IPS-15b (cell line): ENCODE measurements at regions not wholly inside any gene's neighbourhood (a gene's known extent, or its start where the extent isn't known, plus 50 kb on each side); places are given as distances from the start of the nearest gene placed in this dataset.

Source experiments
- H3K27me3 ChIP-seq: one replicate; pipeline ENCODE4 v1.6.1; 2013; ENCODE audit warnings: low read length; ENCODE audit not compliant: control insufficient read depth, insufficient read depth
- H3K36me3 ChIP-seq: one replicate; pipeline ENCODE4 v1.6.1; 2013; ENCODE audit warnings: low read length; ENCODE audit not compliant: control insufficient read depth, insufficient read depth
- H3K4me1 ChIP-seq: one replicate; pipeline ENCODE4 v1.6.1; 2013; ENCODE audit warnings: mild to moderate bottlenecking, low read length; ENCODE audit not compliant: control insufficient read depth, insufficient read depth
- H3K4me3 ChIP-seq: one replicate; pipeline ENCODE4 v1.5.1; 2013; ENCODE audit warnings: low read depth, low read length
- H3K9ac ChIP-seq: one replicate; pipeline ENCODE4 v1.6.1; 2013; ENCODE audit warnings: low read depth, mild to moderate bottlenecking, low read length
- H3K9me3 ChIP-seq: one replicate; pipeline ENCODE4 v1.6.1; 2013; ENCODE audit warnings: mild to moderate bottlenecking, low read length; ENCODE audit not compliant: control insufficient read depth, insufficient read depth

GRCh38 chr3:163601426-163601825, 1476.9 kb downstream of the SI start:
- Histone ChIP-seq H3K36me3 (no peaks in the 10 kb centered on the region), H3K27me3 (no peaks in the 10 kb centered on the region), H3K4me1 (no peaks in the 10 kb centered on the region), H3K9ac (no peak overlapping the region), H3K4me3 (no peak overlapping the region), H3K9me3 (no peaks in the 10 kb centered on the region)

- no peak overlapping the region for H3K9ac ChIP-seq
- no peaks in the 10 kb centered on the region for H3K4me1 ChIP-seq
- H3K36me3 ChIP-seq, result no peaks in the 10 kb centered on the region
- no peak overlapping the region for H3K4me3 ChIP-seq
- H3K27me3 ChIP-seq, result no peaks in the 10 kb centered on the region
- H3K9me3 ChIP-seq, result peaks cover 3% of the 10 kb centered on the region
These were observed 1491.0 kb downstream of the SI start for GRCh38 chr3:163587342-163587741.

GRCh38 chr3:163582967-163583366, 1495.3 kb downstream of the SI start:
- no peaks in the 10 kb centered on the region for H3K36me3 ChIP-seq
- H3K27me3 ChIP-seq, result no peaks in the 10 kb centered on the region
- no peak overlapping the region for H3K9ac ChIP-seq
- no peak overlapping the region for H3K4me3 ChIP-seq
- peaks cover 3% of the 10 kb centered on the region for H3K9me3 ChIP-seq
- H3K4me1 ChIP-seq, result no peaks in the 10 kb centered on the region

- no peaks in the 10 kb centered on the region for H3K4me1 ChIP-seq
- H3K9me3 ChIP-seq, result no peaks in the 10 kb centered on the region
- H3K36me3 ChIP-seq, result no peaks in the 10 kb centered on the region
- H3K27me3 ChIP-seq, result no peaks in the 10 kb centered on the region
- no peak overlapping the region for H3K4me3 ChIP-seq
- no peak overlapping the region for H3K9ac ChIP-seq
These were observed 1501.0 kb downstream of the SI start for GRCh38 chr3:163577271-163577670.

GRCh38 chr3:163576314-163576713, 1502.0 kb downstream of the SI start:
- Histone ChIP-seq H3K4me3 (no peak overlapping the region), H3K36me3 (no peaks in the 10 kb centered on the region), H3K4me1 (no peaks in the 10 kb centered on the region), H3K9ac (no peak overlapping the region), H3K9me3 (no peaks in the 10 kb centered on the region), H3K27me3 (no peaks in the 10 kb centered on the region)

- H3K27me3 ChIP-seq, result no peaks in the 10 kb centered on the region
- H3K9ac ChIP-seq, result no peak overlapping the region
- H3K36me3 ChIP-seq, result no peaks in the 10 kb centered on the region
- H3K4me3 ChIP-seq, result no peak overlapping the region
- H3K9me3 ChIP-seq, result no peaks in the 10 kb centered on the region
- no peaks in the 10 kb centered on the region for H3K4me1 ChIP-seq
These were observed 1505.0 kb downstream of the SI start for GRCh38 chr3:163573324-163573723.

- H3K27me3 ChIP-seq, result no peaks in the 10 kb centered on the region
These were observed 1505.4 kb downstream of the SI start for GRCh38 chr3:163572856-163573255.

GRCh38 chr3:163563485-163563884, 1514.8 kb downstream of the SI start:
- H3K9me3 ChIP-seq, result no peaks in the 10 kb centered on the region
- no peak overlapping the region for H3K4me3 ChIP-seq
- H3K4me1 ChIP-seq, result no peaks in the 10 kb centered on the region
- no peak overlapping the region for H3K9ac ChIP-seq
- H3K27me3 ChIP-seq, result no peaks in the 10 kb centered on the region
- H3K36me3 ChIP-seq, result no peaks in the 10 kb centered on the region

More at GRCh38 chr3:163572856-163573255, 1505.4 kb downstream of the SI start:
- Histone ChIP-seq H3K9me3 (no peaks in the 10 kb centered on the region), H3K9ac (no peak overlapping the region), H3K4me3 (no peak overlapping the region), H3K4me1 (no peaks in the 10 kb centered on the region), H3K36me3 (no peaks in the 10 kb centered on the region)

- Histone ChIP-seq H3K9ac (no peak overlapping the region), H3K36me3 (no peaks in the 10 kb centered on the region), H3K4me3 (no peak overlapping the region), H3K9me3 (no peaks in the 10 kb centered on the region), H3K4me1 (no peaks in the 10 kb centered on the region), H3K27me3 (no peaks in the 10 kb centered on the region)
These were observed 1515.7 kb downstream of the SI start for GRCh38 chr3:163562625-163563024.

- Histone ChIP-seq H3K9ac (no peak overlapping the region), H3K4me1 (no peaks in the 10 kb centered on the region), H3K36me3 (no peaks in the 10 kb centered on the region), H3K9me3 (no peaks in the 10 kb centered on the region), H3K4me3 (no peak overlapping the region), H3K27me3 (no peaks in the 10 kb centered on the region)
These were observed 1517.1 kb downstream of the SI start for GRCh38 chr3:163561151-163561550.

GRCh38 chr3:163560459-163560858, 1517.8 kb downstream of the SI start:
- no peaks in the 10 kb centered on the region for H3K27me3 ChIP-seq
- H3K4me3 ChIP-seq, result no peak overlapping the region
- H3K9ac ChIP-seq, result no peak overlapping the region
- H3K4me1 ChIP-seq, result no peaks in the 10 kb centered on the region
- H3K9me3 ChIP-seq, result no peaks in the 10 kb centered on the region
- H3K36me3 ChIP-seq, result no peaks in the 10 kb centered on the region

GRCh38 chr3:163556813-163557523, 1521.3 kb downstream of the SI start:
- Histone ChIP-seq H3K4me1 (no peaks in the 10 kb centered on the region), H3K27me3 (no peaks in the 10 kb centered on the region), H3K36me3 (no peaks in the 10 kb centered on the region), H3K4me3 (no peak overlapping the region), H3K9ac (no peak overlapping the region), H3K9me3 (no peaks in the 10 kb centered on the region)
